ENCODE measurements at regions not wholly inside any gene's neighbourhood (a gene's known extent, or its start where the extent isn't known, plus 50 kb on each side); places are given as distances from the start of the nearest gene placed in this dataset.

GRCh38 chr3:23036728-23037127, 166.4 kb upstream of the UBE2E2 start:
- no peak for DNase-seq (ENCODE audit: low spot score)
- intact Hi-C loops (cut with DNase I) = no loop called here

DNA sequence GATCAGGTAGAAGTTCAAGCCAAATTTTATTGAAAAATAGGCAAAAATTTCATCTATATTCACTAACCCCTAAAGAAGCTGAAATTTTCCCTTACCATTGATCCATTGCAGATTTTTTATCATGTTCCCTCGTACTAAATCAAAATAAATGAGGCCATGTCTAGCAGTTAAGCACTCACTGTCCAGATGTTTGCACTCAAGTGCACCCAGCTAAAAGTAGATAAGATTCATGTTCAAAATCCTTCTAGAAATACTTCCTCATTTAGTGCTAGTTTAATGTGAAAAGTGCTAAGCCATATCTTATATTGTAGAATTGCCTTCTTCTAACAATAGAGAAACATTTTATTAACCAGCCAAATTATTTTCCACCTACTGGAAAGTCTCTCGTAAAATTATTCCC, 164.7 kb upstream of the UBE2E2 start:
- no peak for DNase-seq (ENCODE audit: low spot score)
- intact Hi-C loops (cut with DNase I) = no loop called here

DNA sequence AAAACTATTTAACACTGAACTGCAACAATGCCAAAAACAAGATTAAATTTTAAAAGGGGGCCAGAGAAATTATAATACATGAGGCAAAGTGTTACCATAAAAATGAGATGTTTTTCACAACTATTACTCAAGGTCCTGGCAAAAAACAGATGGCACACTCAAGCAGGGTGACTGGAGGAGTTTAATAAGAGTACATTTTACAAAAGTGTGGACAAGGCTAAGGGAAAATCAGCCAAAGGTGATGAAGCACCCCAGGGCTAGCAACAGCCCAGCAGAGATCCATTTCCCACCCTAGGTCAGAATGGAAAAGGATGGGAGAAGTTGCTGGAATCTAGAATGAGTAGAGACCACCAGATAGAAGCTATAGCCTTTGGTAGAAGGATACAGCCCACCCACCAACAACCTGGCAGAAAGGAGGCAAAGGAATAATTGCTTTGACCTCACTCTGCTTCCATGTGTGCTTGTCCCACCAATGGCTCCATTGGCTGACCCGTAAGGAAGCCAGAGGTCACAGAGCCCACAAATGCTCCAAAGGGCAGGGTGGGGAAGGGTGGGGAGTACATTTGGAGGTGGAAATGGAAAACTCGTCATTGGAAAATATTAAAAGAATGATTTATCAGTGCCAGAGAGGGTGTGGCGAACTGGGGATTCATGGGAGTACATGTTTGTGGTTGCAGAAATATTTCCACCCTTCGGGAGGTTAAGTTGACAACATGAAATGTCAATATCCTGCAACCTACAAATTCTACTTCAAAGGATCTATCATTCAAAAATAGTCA, 161.0 kb upstream of the UBE2E2 start:
- no peak for DNase-seq (ENCODE audit: low spot score)
- intact Hi-C loops (cut with DNase I) = no loop called here

GRCh38 chr3:23044463-23044862, 158.7 kb upstream of the UBE2E2 start:
- intact Hi-C loops (cut with DNase I) = no loop called here
- no peak for DNase-seq (ENCODE audit: low spot score)

- intact Hi-C loops (cut with DNase I) = no loop called here
These were observed 156.6 kb upstream of the UBE2E2 start for GRCh38 chr3:23046536-23046935.

DNA sequence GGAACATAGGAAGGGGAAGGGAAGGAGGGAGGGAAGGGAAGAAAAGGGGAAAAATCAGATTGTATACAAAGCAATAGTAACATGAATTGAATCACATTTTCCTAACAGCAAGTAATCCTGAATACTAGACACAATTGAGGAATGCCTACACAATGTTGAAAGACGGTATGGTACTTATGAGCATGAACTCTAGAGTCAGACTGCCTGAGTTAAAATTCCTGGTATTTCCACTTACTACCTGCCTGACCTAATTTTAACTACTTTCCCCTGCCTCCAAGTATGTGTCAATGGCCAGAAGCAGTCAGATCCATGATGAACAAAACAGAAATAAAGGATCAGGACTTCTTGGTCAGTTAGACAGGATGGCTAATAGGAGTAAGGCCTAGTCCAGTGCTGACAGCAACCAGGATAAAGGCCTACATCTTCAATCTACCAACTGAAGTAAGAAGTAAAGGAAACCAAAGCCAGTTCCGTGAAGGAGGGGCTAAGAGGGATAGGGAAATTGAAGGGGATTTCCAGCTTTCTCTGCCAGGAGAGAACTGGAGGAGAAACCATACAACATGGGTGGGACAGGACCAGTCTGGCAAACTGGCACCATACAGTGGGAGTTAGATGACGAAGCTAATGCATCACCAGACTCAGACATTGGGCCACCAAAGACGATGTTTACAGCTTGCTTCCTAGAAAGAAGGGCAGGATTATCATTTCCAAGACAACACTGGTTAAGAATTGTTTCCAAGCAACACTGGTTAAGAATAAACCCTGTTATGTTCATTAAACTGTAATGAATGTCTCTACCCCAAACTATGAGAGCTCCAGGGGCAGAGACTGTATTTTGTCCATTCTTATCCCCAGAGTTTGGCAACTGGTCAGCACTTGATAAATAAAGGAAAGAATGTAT, 151.6 kb upstream of the UBE2E2 start:
- DNase-seq (ENCODE audit: low spot score) = no peak
- intact Hi-C loops (cut with DNase I) = no loop called here

More at GRCh38 chr3:23046536-23046935, 156.6 kb upstream of the UBE2E2 start:
- no peak for DNase-seq (ENCODE audit: low spot score)

- intact Hi-C loops (cut with DNase I) = no loop called here
- DNase-seq (ENCODE audit: low spot score) = no peak
These were observed 150.9 kb upstream of the UBE2E2 start for GRCh38 chr3:23052208-23052607.

DNA sequence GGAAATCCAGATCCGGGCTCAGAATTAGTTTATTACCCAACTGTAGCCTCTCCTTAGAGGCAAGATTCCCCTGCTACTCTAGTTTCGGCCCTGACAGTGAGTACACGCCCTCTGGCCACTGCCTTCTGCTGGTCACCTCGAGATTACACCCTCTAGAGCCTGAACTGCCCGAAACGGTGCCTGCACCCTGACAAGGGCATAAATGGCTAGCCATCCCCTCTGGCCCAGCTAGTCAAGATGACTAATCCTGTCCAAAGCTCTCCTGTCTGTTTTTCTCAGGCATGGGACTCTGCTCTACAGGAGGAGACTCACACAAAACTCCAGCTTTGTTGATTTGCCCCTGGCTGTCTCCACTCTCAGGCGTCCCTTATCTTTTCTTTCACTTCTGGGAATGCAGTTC, 150.5 kb upstream of the UBE2E2 start:
- intact Hi-C loops (cut with DNase I) = no loop called here
- DNase-seq (ENCODE audit: low spot score) = no peak

DNA sequence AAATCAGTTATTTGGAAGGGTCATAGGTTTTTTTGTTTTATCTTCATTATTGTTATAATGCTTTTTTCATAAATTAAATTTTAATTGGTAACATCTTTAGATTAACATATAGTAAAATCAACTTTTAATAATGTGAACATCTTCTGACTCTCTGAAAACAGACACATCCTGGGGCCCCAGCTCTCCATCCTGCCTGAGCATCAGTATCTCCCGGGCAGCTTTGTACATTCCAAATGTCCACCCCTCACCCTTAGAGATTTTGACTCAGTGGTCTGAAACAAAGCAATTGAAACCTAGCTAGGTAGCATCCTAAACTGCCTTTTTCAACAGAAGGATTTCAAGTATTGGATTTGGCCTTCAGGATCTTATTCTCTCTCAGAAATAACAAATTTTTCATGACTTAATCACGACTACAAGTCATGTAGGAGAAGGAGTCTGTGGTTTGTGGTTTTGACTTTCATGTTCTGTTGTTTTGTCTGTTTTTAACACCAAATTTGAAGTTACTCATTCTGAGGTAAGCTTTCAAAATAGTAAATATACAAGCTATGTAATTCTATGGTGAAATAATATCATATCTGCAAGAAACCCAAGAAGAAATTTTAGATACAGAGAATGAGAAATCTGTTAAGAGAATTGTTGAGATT, 147.3 kb upstream of the UBE2E2 start:
- intact Hi-C loops (cut with DNase I) = no loop called here

DNA sequence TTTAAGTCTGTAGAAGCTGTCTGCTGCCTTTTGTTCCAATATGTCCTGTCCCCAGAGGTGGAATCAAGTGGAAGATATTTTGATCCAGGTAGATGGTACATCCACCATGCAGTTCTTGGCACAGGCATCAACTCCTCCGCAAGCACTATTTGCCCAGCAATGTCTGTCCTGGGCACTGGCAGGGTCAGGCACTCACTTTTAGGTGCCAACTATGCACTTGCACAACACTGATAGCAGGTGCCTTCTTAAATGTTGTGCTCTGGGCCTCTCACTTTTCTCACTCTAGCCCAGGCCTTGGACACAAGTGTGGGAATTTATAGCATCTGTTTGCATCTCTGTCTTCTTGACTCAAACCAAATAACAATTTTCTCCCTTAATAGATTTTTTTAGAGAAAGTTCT, 140.5 kb upstream of the UBE2E2 start:
- DNase-seq (ENCODE audit: low spot score) = no peak
- intact Hi-C loops (cut with DNase I) = no loop called here

More for the DNA sequence above, 147.3 kb upstream of the UBE2E2 start:
- DNase-seq (ENCODE audit: low spot score) = no peak

- no peak for DNase-seq (ENCODE audit: low spot score)
- intact Hi-C loops (cut with DNase I) = no loop called here
These were observed 140.1 kb upstream of the UBE2E2 start for GRCh38 chr3:23062982-23063381.

DNA sequence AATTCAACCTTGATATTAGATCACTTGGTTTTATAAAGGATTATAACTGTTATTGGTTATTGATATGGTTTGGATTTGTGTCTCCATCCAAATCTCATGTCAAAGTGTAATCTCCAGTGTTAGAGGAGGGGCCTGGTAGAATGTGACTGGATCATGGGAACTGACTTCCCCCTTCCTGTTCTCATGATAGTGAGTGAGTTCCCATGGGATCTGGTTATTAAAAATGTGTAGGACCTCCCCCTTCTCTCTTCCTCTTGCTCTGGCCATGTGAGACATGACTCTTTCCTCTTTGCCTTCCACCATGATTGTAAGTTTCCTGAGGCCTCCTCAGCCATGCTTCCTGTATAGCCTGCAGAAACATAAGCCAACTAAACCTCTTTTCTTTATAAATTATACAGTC, 136.0 kb upstream of the UBE2E2 start:
- no peak for DNase-seq (ENCODE audit: low spot score)
- intact Hi-C loops (cut with DNase I) = no loop called here

GRCh38 chr3:23068016-23068728, 135.0 kb upstream of the UBE2E2 start:
- intact Hi-C loops (cut with DNase I) = no loop called here
- no peak for DNase-seq (ENCODE audit: low spot score)

DNA sequence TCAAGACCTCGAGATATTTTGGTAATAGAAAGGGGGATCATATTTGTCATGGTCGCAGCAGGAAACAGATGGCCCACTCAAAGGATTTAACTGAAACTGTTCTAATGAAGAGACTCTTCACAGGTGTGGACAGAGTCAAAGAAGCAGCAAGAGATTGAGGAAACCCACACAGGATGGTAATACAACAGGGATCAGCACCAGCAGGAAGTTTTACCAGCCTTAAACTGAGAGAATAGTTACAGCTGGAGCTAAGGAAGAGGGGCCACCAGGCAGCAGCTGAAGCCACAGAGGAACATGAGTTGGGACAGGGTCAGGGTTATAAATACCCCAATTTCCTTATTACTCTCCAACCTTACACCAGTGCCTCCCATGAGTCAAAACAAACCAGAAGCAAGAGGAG, 131.8 kb upstream of the UBE2E2 start:
- intact Hi-C loops (cut with DNase I) = no loop called here
- no peak for DNase-seq (ENCODE audit: low spot score)

DNA sequence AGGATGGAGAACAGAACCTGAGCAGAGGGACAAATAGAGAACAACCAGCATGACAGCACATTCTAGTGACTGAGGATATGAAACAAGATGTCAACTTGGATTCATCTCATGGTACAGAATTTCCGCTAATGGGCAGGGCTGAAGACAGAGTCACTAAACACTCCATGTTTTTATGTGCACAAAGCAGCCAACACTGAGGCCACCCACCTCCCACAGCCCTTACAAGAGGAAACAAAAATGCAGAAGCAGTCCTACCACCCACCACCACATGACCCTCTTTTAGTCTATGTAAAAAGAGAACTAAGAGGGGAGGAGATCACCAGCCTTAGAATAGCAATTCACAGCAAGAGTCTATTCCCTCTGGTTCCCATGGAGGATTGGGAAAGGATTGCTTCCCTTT, 131.4 kb upstream of the UBE2E2 start:
- no peak for DNase-seq (ENCODE audit: low spot score)
- intact Hi-C loops (cut with DNase I) = no loop called here

DNA sequence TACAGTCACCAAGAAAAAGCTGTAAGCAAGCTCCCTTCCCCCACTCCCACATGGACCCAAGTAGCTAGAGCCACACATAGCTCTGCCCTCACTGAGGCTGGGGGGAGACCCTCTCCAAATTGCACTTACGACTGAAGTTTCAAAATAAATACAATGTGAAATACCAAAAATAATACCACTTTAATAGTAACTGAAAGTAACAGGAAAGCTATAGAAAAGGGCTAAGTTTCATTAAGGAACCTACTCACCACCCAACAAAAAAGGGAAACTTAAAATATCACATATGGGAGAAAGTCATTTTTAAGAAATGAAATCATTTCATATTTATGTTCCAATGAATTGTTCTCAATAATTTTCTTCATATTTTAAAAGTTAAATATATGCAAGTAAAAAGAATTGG, 130.4 kb upstream of the UBE2E2 start:
- intact Hi-C loops (cut with DNase I) = no loop called here
- DNase-seq (ENCODE audit: low spot score) = no peak

DNA sequence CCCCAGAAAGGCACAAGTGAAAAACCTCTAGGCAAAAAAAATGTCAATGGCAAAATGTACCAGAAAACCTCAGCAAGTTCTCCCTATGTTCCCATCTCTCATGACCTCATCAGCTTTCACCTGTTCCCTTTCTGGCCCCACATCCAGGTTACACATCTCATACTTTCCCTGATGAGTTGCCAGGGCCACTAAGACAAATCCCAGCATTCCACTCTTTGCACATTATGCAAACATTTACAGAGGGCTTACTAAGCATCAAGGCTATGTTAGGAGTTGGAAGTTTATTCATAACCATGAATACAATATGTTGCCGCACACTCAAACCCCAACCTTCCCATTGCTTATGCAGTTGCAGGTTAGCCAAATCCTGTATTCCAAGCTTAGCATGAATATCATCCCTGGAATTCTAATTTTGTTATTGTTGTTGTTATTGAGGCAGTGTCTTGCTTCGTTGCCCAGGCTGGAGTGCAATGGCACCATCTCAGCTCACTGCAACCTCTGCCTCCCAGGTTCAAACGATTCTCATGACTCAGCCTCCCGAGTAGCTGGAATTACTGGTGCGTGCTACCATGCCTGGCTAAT, 129.3 kb upstream of the UBE2E2 start:
- no peak for DNase-seq (ENCODE audit: low spot score)
- intact Hi-C loops (cut with DNase I) = no loop called here

DNA sequence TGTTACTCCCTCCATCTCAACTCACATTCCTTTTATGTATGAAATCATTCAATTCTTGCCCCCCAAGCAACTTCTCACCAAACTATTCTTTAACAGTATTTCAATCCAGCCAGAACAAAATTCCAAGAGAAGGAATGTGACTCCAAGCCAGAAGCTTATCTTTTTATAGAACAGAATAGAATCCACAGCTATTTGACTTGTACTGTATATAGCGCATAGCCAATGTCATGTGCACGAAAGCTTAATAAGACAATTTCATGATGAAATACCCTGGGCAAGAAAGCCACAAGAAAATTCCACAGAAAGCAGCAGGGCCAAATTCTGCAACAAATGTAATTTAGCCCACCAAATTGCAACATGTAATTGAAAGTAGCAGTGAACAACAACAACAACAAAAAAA, 127.6 kb upstream of the UBE2E2 start:
- intact Hi-C loops (cut with DNase I) = no loop called here
- DNase-seq (ENCODE audit: low spot score) = no peak

DNA sequence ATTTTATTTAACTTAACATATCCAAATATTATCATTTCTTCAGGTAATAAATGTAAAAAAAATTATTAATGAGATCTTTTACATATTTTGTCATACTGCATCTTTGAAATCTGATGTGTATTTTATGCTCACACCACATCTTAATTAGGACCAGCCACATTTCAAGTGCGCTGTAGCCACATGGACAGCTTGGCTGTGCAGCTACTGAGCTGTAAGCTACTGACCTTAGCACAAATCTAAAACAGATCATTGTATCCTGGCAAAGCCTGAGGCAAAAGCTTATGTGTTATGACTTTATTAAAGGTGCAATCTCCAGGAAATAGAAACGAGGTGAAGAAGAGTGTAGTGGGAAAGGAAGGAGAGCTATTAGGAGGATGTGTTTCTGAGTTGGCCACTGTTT, 126.7 kb upstream of the UBE2E2 start:
- DNase-seq (ENCODE audit: low spot score) = no peak
- intact Hi-C loops (cut with DNase I) = no loop called here

- intact Hi-C loops (cut with DNase I) = no loop called here
- DNase-seq (ENCODE audit: low spot score) = no peak
These were observed 126.0 kb upstream of the UBE2E2 start for GRCh38 chr3:23077126-23077525.

Measured in cardiac septum (tissue), 1 donor.